HepG2 (cell line): ENCODE measurements at regions not wholly inside any gene's neighbourhood (a gene's known extent, or its start where the extent isn't known, plus 50 kb on each side); places are given as distances from the start of the nearest gene placed in this dataset.

Experiments
- CREM ChIP-seq, 2 experiments: sonication (generic) in 1 of 2; formaldehyde crosslinking in 1 of 2; IDR thresholded peaks; 2 replicates each; pipeline versions ENCODE4 v1.4.0 to v1.6.1; 2016 to 2020; ENCODE audit warnings: antibody characterized with exemption in 1 of 2, mild to moderate bottlenecking in 1 of 2, missing genetic modification reagents in 1 of 2
- CTCF ChIP-seq: sonication (generic); formaldehyde crosslinking; IDR thresholded peaks from 2 replicates; pipeline ENCODE4 v1.5.0; 2020; ENCODE audit warnings: mild to moderate bottlenecking, missing genetic modification reagents, moderate library complexity
- SOX6 ChIP-seq, 2 experiments: fragments of 450-650 bp in 1 of 2; sonication (generic) in 1 of 2; formaldehyde crosslinking in 1 of 2; IDR thresholded peaks; 2 replicates each; pipeline versions ENCODE4 v1.4.0 to v1.6.1; 2017 to 2020; ENCODE audit warnings: antibody characterized with exemption in 1 of 2, mild to moderate bottlenecking in 1 of 2, missing genetic modification reagents in 1 of 2

GRCh38 chr4:189291939-189292338, 648.7 kb upstream of the FRG1 start:
- TF ChIP-seq SOX6 (IDR thresholded peaks at IDR 0.05) (no peak), SOX6 (CRISPR knock-in tag; IDR thresholded peaks at IDR 0.05) (no peak), CREM (IDR thresholded peaks at IDR 0.05) (no peak), CREM (CRISPR knock-in tag; IDR thresholded peaks at IDR 0.05) (no peak), CTCF (CRISPR knock-in tag) (no peak)
